Left cardiac atrium (tissue), 4 donors: ENCODE measurements at regions not wholly inside any gene's neighbourhood (a gene's known extent, or its start where the extent isn't known, plus 50 kb on each side); places are given as distances from the start of the nearest gene placed in this dataset.
"Not testable (repeated sequence)": the region's sequence is repeated elsewhere in the genome, so short reads cannot be mapped to it uniquely, and the experiment has no call there.

Experiments used
- ATAC-seq, 2 donors: fragments of 200-7000 bp; cut with Tn5 transposase; one replicate each; pipeline ENCODE4 v1.9.1; 2020; ENCODE audit warnings: mild to moderate bottlenecking in 2 of 2, moderate library complexity in 2 of 2
- DNase-seq: peaks from one replicate; pipeline ENCODE4 v3.0.0-alpha.2; 2020
- intact Hi-C, 2 donors: fragments of 100-400 bp; cut with DNase I; formaldehyde crosslinking; loops; one replicate each; pipeline versions ENCODE4 v1.14.1 to v1.15.1; 2022 to 2023
- donor health status: DM: no; HTN: yes; CAD: no.
- donor health status: DM: no; HTN: yes; CAD: no; lungs with severe emphysema.
- donor health status: DM: yes; HTN: yes; CAD: no.
- donor health status: Dilated cardiomyopathy.

GRCh38 chr14:101307162-101307561 is 254.1 kb upstream of the DIO3 start:
- ATAC-seq, intact Hi-C loops, DNase-seq: not testable (repeated sequence)

- ATAC-seq, intact Hi-C loops, DNase-seq: not testable (repeated sequence)
Observed at GRCh38 chr14:101311186-101311585, 250.1 kb upstream of the DIO3 start.

- ATAC-seq (no peak), DNase-seq (no peak)
- intact Hi-C loops: no loop called here
Observed at GRCh38 chr14:101313268-101313667, 248.0 kb upstream of the DIO3 start.

- DNase-seq: no peak
- ATAC-seq: no peak
Observed at GRCh38 chr14:101315802-101316296, 245.4 kb upstream of the DIO3 start.

GRCh38 chr14:101318271-101318670 is 243.0 kb upstream of the DIO3 start:
- DNase-seq (no peak), ATAC-seq (no peak)
- intact Hi-C loops: no loop called here

More at GRCh38 chr14:101315802-101316296, 245.4 kb upstream of the DIO3 start:
- intact Hi-C loops: no loop called here

- DNase-seq: no peak
- intact Hi-C loops: no loop called here
- no peak for ATAC-seq
Observed at GRCh38 chr14:101320396-101320795, 240.9 kb upstream of the DIO3 start.

GRCh38 chr14:101322223-101322622 is 239.1 kb upstream of the DIO3 start:
- ATAC-seq (no peak), DNase-seq (no peak)
- intact Hi-C loops: no loop called here

- no peak for ATAC-seq
- no peak for DNase-seq
- intact Hi-C loops: no loop called here
Observed at GRCh38 chr14:101323111-101323510, 238.2 kb upstream of the DIO3 start.

- DNase-seq, intact Hi-C loops, ATAC-seq: not testable (repeated sequence)
Observed at GRCh38 chr14:101323614-101324235, 237.6 kb upstream of the DIO3 start.

- no peak for ATAC-seq
- intact Hi-C loops: no loop called here
- no peak for DNase-seq
Observed at GRCh38 chr14:101325319-101325718, 236.0 kb upstream of the DIO3 start.

GRCh38 chr14:101328412-101329028 is 232.8 kb upstream of the DIO3 start:
- no peak for ATAC-seq
- intact Hi-C loops: no loop called here
- DNase-seq: no peak

- intact Hi-C loops: no loop called here
- no peak for ATAC-seq
Observed at GRCh38 chr14:101330416-101331140, 230.7 kb upstream of the DIO3 start.

GRCh38 chr14:101331141-101331525 is 230.2 kb upstream of the DIO3 start:
- no peak for ATAC-seq
- DNase-seq: no peak
- intact Hi-C loops: no loop called here

More at GRCh38 chr14:101330416-101331140, 230.7 kb upstream of the DIO3 start:
- DNase-seq: no peak

GRCh38 chr14:101331661-101332169 is 229.6 kb upstream of the DIO3 start:
- DNase-seq (no peak), ATAC-seq (no peak)
- intact Hi-C loops: no loop called here

- intact Hi-C loops: no loop called here
- DNase-seq (no peak), ATAC-seq (no peak)
Observed at GRCh38 chr14:101332281-101332680, 229.0 kb upstream of the DIO3 start.

- no peak for ATAC-seq
- DNase-seq: no peak
- intact Hi-C loops: no loop called here
Observed at GRCh38 chr14:101333335-101334280, 227.7 kb upstream of the DIO3 start.

- DNase-seq (no peak), ATAC-seq (no peak)
- intact Hi-C loops: no loop called here
Observed at GRCh38 chr14:101334656-101335055, 226.6 kb upstream of the DIO3 start.

GRCh38 chr14:101335061-101335661 is 226.1 kb upstream of the DIO3 start:
- no peak for DNase-seq
- intact Hi-C loops: no loop called here
- no peak for ATAC-seq

GRCh38 chr14:101336183-101336582 is 225.1 kb upstream of the DIO3 start:
- DNase-seq (no peak), ATAC-seq (no peak)
- intact Hi-C loops: no loop called here
